Mesenteric fat pad (tissue), 1 donor: ENCODE measurements at regions not wholly inside any gene's neighbourhood (a gene's known extent, or its start where the extent isn't known, plus 50 kb on each side); places are given as distances from the start of the nearest gene placed in this dataset.
"Not testable (repeated sequence)": the region's sequence is repeated elsewhere in the genome, so short reads cannot be mapped to it uniquely, and the experiment has no call there.

Source experiments
- DNase-seq: peaks from one replicate; pipeline ENCODE4 v3.0.0-alpha.2; 2020; ENCODE audit warnings: low spot score
- donor health status: DM: yes; HTN: yes; CAD: no.

DNA sequence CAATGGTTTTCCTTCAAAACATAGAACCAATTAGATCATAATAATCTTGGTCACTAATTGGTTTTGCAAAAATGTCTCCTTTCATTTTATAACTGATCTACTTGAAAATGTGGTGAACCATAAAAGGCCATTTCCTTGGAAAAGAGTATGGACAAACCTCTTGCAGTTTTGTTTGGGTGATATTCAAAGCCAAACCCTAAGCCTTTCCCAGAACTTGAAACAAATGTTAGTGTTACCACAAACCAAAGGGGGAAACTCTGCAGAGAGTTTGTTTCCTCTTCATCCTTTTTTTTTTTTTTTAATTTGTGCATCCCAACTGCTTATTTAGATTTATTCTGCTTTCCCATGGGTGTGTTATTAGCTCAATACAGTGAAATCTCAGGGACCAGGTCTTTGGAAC is 204.4 kb upstream of the ADAMTSL1 start:
- no peak for DNase-seq

GRCh38 chr9:18274693-18275092 is 199.3 kb upstream of the ADAMTSL1 start:
- DNase-seq, result no peak

GRCh38 chr9:18275313-18275990 is 198.5 kb upstream of the ADAMTSL1 start:
- DNase-seq, result no peak

- no peak for DNase-seq
Measured at GRCh38 chr9:18281291-18281690, 192.7 kb upstream of the ADAMTSL1 start.

DNA sequence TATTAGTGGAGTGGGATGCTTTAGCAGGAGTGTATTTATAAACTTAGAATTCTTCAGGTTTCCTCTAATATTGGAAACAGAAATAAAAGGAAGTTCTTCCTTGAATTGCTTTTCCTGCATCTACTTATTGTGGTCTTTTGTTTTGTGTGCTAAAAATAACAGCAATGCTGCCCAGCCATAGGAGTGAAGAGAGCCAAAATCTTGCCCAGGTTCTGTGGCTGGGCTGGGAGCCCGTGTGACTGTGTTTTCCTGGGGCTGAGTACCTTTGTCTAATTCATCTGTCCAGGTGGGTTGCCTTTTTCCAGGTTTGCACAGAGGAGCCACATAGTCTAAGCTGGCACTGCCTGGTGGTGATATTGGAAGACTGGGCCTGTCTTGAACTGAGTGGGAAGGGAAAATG is 179.7 kb upstream of the ADAMTSL1 start:
- no peak for DNase-seq

DNA sequence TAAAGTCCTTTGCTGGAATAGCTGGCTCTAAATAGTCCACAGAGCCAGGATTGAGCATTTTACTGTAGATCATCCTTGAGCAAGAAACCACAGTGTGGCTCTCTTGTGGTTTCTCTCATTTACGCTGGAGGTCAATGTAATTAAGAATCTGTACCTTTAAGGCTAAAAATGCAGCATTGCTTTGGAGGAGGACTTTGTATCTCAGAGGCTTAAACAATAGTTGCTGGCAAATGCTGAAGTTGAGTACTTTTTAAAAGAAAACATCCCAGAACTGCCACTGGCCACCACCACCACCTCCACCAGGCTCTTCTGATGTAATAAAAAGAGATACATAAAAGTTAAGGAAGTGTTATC is 177.3 kb upstream of the ADAMTSL1 start:
- DNase-seq, result no peak

DNA sequence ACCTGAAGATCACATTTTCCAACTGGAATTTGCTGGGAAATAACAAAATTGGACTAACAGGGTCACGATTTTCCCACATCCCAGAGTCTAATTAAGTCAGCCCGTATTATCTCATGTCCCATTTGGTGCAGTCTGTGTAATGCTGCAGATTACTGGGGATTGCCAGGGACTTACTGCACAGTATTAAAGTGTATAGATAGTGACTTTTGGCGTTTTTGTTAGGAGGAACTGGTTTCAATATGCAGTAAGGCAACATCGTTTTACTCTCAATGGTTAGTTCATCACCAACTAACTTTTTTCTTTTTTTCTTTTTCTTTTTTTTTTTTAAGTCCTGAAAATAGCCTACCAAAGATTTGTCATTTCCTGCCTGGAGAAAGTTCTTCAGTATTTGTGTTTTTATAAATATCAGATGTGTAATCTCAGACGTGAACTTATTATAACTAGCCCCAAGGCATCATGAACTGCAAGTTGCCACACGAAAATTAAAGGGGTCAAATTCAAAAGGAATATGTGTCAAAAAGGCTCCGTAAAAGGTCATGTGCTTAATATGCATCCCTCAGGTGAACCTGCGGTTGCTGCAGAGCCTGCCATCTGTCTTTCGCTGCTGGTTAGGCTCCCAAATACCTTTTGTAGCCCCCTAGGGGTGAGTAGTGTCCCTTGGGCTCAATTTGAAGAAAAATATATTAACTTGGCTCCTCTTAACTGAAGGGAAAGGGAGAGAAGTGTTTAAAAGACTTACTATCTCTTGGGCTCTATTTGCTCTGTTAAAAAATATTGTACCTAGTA is 176.7 kb upstream of the ADAMTSL1 start:
- no peak for DNase-seq

DNA sequence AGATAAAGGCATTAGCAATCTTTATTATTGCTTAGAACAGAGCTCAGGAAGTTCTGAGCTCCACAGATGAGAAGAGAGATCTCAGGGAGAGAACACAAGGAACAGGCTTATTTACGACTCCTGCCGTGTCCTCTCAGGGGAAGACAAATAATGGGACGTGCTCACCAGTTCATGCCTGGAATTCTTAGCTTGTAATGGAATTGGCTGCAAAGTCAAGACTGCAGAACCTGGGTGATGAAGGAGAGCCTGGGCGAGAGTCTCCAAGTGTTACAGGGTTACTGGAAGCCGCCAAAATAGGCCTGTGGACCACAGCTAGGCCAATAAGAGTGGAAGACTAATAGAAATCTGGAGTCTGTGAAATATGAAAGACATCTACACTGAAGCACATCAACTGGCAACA is 174.5 kb upstream of the ADAMTSL1 start:
- DNase-seq, result no peak

GRCh38 chr9:18305167-18305806 is 168.7 kb upstream of the ADAMTSL1 start:
- not testable (repeated sequence) for DNase-seq

- DNase-seq, result no peak
Measured at GRCh38 chr9:18314316-18314715, 159.6 kb upstream of the ADAMTSL1 start.

DNA sequence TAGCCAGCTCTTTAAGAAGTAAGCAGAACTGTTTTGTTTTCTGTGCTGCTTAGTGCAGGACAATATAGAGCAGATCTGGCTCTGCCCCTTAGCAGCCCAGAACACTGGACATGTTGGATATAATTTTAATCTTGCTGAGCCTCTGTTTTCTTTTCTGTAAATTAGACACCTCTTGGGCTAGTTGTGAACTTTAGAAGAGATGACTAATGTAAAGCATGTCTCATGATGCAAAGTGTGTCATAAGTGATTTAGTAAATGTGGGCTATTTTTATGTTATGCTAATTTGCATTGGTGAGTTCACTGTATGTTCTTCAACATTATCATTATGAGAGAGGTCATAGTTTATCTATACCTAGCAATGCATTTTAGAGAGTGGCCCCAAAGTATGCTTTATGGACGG is 156.1 kb upstream of the ADAMTSL1 start:
- DNase-seq, result no peak

DNA sequence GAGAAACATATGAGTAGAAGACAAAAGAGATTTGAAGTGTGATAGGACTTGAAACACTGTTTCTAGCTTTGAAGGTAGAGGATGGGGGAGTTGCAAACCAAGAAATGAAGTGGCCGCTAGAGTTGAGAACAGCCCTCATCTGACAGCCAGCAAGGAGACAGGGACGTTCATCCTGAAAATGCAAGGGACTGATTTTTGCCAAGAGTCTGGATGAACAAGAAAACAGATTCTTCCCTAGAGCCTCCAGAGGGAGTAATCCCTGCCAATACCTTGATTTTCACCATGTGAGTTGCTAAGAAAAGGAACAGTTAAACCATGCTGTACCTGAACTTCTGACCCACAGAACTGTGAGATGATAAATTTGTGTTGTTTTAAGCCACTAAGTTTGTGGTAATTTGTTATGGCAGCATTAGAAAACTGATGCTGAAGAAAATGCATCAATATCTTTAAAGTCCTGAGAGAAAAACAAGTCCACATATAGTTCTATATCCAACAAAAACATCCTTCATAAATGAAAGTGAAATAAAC is 154.0 kb upstream of the ADAMTSL1 start:
- DNase-seq, result no peak

DNA sequence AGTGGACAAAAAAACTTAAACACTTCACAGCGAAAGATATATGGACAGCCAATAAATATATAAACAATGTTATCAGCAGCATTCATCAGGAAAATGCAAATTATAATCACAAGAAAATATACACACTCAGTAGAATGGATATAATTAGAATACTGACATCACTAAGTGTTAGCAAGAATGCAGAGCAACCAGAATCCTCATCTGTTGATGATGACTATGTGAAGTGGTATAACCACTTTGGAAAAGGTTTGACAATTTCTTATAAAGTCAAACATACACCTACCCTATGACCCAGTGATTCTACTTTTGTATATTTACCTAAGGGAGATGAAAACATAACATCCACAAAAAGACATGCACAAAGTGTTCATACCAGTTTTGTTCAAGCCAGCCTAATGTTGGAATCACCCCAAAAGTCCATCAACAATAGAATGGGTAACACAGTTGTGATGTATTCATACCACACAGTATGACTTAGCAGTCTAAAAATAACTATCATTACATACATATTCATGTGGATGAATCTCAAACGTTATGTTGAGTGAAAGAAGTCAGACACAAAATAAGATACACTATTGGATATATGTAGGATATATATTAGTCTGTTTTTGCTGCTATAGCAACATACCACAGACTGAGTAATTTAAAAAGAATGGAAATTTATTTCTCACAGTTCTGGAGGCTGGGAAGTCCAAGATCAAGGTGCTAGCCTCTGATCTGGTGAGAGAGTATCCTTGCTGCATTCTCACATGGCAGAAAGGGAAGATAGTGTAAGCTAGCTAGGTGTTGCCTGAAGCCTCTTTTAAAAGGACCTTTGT is 148.8 kb upstream of the ADAMTSL1 start:
- no peak for DNase-seq

GRCh38 chr9:18325746-18326011 is 148.3 kb upstream of the ADAMTSL1 start:
- not testable (repeated sequence) for DNase-seq

- no peak for DNase-seq
Measured at GRCh38 chr9:18327121-18327520, 146.8 kb upstream of the ADAMTSL1 start.

DNA sequence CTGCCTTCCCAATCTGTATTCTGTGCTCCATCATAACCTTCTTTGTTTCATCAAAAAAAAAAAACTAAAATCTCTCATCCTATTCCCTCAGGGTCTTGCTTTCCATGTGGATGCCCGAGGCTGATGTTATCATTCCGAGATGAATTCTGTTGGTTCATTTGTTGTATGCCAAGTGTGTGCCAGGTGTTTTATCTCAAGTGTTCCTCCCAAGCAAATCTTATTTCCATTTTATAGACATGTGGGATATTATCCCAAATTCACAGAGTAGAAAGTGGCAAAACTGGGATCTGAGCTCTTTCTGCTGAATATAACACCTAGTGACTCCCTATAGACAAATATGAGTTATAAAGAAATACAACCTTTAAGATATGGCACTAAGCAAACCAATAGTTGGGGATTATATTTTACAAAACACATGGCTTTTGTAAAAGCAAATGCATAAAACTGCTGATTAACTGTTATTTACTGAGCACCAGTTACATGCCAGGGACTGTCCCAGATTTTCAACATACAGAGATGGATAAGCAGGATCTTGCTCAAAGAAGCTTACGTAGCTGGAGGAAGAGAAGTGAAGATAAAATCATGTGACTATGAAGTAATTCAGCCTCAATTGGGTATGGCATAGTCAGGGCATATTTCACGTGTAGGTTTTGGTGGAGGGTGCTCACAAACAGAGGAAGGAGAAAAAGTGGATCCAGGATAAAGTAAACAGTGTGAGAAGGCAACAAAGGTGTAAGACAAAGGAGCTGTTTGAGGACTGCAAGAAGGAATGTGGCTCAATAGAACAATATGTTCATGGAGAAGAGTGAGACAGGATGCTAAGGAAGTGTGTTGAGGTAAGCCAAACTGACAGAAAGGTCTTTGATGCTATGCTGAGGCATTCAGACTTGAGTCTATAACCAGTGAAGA is 143.3 kb upstream of the ADAMTSL1 start:
- DNase-seq, result no peak

- no peak for DNase-seq
Measured at GRCh38 chr9:18331310-18331684, 142.7 kb upstream of the ADAMTSL1 start.

GRCh38 chr9:18331808-18332209 is 142.1 kb upstream of the ADAMTSL1 start:
- DNase-seq, result no peak

DNA sequence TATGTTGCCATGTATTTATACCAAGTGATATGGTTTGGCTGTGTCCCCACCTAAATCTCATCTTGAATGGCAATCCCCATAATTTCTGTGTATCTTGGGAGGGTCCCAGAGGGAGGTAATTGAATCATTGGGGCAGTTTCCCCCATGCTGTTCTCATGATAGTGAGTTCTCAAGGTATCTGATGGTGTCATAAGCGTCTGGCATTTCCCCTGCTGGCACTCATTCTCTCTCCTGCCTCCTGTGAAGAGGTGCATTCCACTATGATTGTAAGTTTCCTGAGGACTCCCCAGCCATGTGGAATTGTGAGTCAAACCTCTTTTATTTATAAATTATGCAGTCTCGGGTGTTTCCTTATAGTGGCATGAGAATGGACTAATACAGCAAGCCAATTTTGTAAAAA is 140.8 kb upstream of the ADAMTSL1 start:
- DNase-seq, result no peak

DNA sequence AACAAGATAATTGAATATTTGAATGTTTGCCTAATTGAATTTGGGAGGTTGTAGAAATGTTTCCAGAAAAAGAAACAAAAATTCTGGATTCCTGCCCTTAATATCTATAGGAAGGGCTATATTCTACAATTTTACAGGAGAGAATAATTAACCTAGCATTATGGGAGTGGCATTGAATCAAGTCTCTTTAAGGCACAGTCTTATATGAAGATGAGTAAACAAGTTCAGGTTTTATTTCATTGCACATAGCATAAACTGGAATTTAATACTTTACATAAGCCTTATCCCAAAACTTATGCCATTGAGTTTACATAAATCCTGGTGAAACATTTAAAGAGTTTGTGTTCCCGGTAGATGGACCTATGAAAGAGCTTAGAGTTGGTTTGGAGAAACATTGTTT is 138.1 kb upstream of the ADAMTSL1 start:
- DNase-seq, result no peak

DNA sequence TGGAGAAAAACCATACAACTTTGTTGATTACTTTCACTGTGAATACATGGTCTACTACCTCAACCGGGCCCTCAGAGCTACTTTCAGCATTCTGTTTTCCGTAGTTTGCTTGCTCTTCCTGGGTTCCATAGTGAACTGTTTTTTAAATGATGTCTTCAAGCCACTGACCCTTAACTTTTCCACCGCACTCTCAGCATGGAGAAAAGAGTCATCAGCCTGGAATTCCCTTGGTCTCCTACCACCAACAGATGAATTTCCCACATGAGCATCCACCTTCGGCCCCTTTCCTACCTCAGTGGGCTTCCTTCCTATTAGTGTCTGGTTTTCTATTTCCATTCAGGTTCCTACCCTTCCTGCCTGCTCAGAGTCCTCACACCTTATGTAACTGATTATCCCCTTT is 135.9 kb upstream of the ADAMTSL1 start:
- no peak for DNase-seq
